GM23338 (cell line): ENCODE measurements at regions not wholly inside any gene's neighbourhood (a gene's known extent, or its start where the extent isn't known, plus 50 kb on each side); places are given as distances from the start of the nearest gene placed in this dataset.

Experiments
- ATAC-seq: fragments of 200-7000 bp; cut with Tn5 transposase; 3 replicates; pipeline ENCODE4 v1.9.1; 2020
- DNase-seq: peaks from one replicate; pipeline ENCODE4 v3.0.0-alpha.2; 2015; ENCODE audit warnings: low spot score
- H2AFZ ChIP-seq: fragments of 200-600 bp; sonication (generic); 2 replicates; pipeline ENCODE4 v1.8.0; 2016; ENCODE audit warnings: antibody characterized with exemption, mild to moderate bottlenecking, moderate library complexity
- H3F3A ChIP-seq: fragments of 200-600 bp; sonication (generic); replicated peaks from 2 replicates; pipeline ENCODE4 v1.8.0; 2017; ENCODE audit warnings: antibody characterized with exemption, mixed run types, low read depth
- H3K27ac ChIP-seq: fragments of 200-600 bp; sonication (generic); 2 replicates; pipeline ENCODE4 v1.6.1; 2016; ENCODE audit warnings: low read depth
- H3K27me3 ChIP-seq: fragments of 200-600 bp; sonication (generic); 2 replicates; pipeline ENCODE4 v1.8.0; 2016; ENCODE audit warnings: mild to moderate bottlenecking, mixed run types, moderate library complexity; ENCODE audit not compliant: insufficient read depth
- H3K36me3 ChIP-seq: fragments of 200-600 bp; sonication (generic); 2 replicates; pipeline ENCODE4 v1.8.0; 2016; ENCODE audit warnings: mild to moderate bottlenecking; ENCODE audit not compliant: insufficient read depth
- H3K4me1 ChIP-seq: fragments of 200-600 bp; sonication (generic); 2 replicates; pipeline ENCODE4 v1.8.0; 2016; ENCODE audit warnings: mild to moderate bottlenecking, moderate library complexity; ENCODE audit not compliant: insufficient read depth
- H3K4me2 ChIP-seq: fragments of 200-600 bp; sonication (generic); 2 replicates; pipeline ENCODE4 v1.7.1; 2017; ENCODE audit warnings: mixed run types
- H3K4me3 ChIP-seq: fragments of 200-600 bp; sonication (generic); 2 replicates; pipeline ENCODE4 v1.6.1; 2016; ENCODE audit warnings: mixed run types
- H3K79me2 ChIP-seq: fragments of 200-600 bp; sonication (generic); replicated peaks from 2 replicates; pipeline ENCODE4 v1.8.0; 2017; ENCODE audit warnings: mild to moderate bottlenecking; ENCODE audit not compliant: insufficient read depth
- H3K9me2 ChIP-seq: fragments of 200-600 bp; sonication (generic); 2 replicates; pipeline ENCODE4 v1.8.0; 2017; ENCODE audit not compliant: insufficient read depth
- H4K20me1 ChIP-seq: fragments of 200-600 bp; sonication (generic); replicated peaks from 2 replicates; pipeline ENCODE4 v1.8.0; 2017; ENCODE audit warnings: mild to moderate bottlenecking; ENCODE audit not compliant: insufficient read depth
- H3K27ac Mint-ChIP-seq: 2 replicates; pipeline ENCODE4 v1.8.0; 2020; ENCODE audit warnings: inconsistent platforms, mild to moderate bottlenecking, moderate library complexity, mixed read lengths
- H3K27me3 Mint-ChIP-seq: 3 replicates; pipeline ENCODE4 v1.8.0; 2022; ENCODE audit warnings: low read depth, mild to moderate bottlenecking, moderate library complexity, mixed read lengths, inconsistent platforms; ENCODE audit not compliant: insufficient read depth, poor library complexity
- H3K36me3 Mint-ChIP-seq: 3 replicates; pipeline ENCODE4 v1.8.0; 2021; ENCODE audit warnings: low read depth, mild to moderate bottlenecking, inconsistent platforms, moderate library complexity, mixed read lengths
- H3K4me1 Mint-ChIP-seq: 3 replicates; pipeline ENCODE4 v1.8.0; 2020; ENCODE audit warnings: mild to moderate bottlenecking, inconsistent platforms, mixed read lengths
- H3K4me3 Mint-ChIP-seq: 3 replicates; pipeline ENCODE4 v1.8.0; 2021; ENCODE audit warnings: moderate library complexity, mild to moderate bottlenecking, inconsistent platforms, mixed read lengths
- H3K9me3 Mint-ChIP-seq: 3 replicates; pipeline ENCODE4 v1.8.0; 2020; ENCODE audit warnings: moderate library complexity, mild to moderate bottlenecking, inconsistent platforms, mixed read lengths
- CREB1 ChIP-seq: fragments of 250-450 bp; sonication (Bioruptor Pico); IDR thresholded peaks from 2 replicates; pipeline ENCODE4 v1.5.0; 2020; ENCODE audit warnings: low read depth, mild to moderate bottlenecking, moderate library complexity
- CTCF ChIP-seq, 2 experiments: fragments of 200-600 bp in 1 of 2; sonication (generic) in 1 of 2; conservative IDR thresholded peaks; 2 replicates each; pipeline versions ENCODE4 v1.5.1 to v1.6.1; 2016 to 2017; ENCODE audit warnings: antibody characterized with exemption in 2 of 2, low read depth in 2 of 2, mild to moderate bottlenecking in 2 of 2, moderate library complexity in 1 of 2
- ETS1 ChIP-seq: IDR thresholded peaks from 2 replicates; pipeline ENCODE4 v1.6.1; 2016; ENCODE audit warnings: antibody characterized with exemption
- EZH2 ChIP-seq: fragments of 200-600 bp; sonication (generic); IDR thresholded peaks from one replicate; pipeline ENCODE4 v1.8.0; 2017; ENCODE audit warnings: antibody characterized with exemption, mild to moderate bottlenecking, low read depth; ENCODE audit not compliant: unreplicated experiment
- EZH2phosphoT487 ChIP-seq: fragments of 200-600 bp; sonication (generic); IDR thresholded peaks from one replicate; pipeline ENCODE4 v1.8.1; 2018; ENCODE audit warnings: antibody characterized with exemption; ENCODE audit not compliant: unreplicated experiment
- JUNB ChIP-seq: IDR thresholded peaks from one replicate; pipeline ENCODE4 v1.6.1; 2016; ENCODE audit warnings: antibody characterized with exemption; ENCODE audit not compliant: unreplicated experiment
- POLR2AphosphoS5 ChIP-seq: IDR thresholded peaks from 2 replicates; pipeline ENCODE4 v1.6.1; 2016; ENCODE audit warnings: antibody characterized with exemption, low read depth
- REST ChIP-seq: IDR thresholded peaks from one replicate; pipeline ENCODE4 v1.6.1; 2018; ENCODE audit warnings: antibody characterized with exemption; ENCODE audit not compliant: unreplicated experiment
- STAT1 ChIP-seq: IDR thresholded peaks from one replicate; pipeline ENCODE4 v1.6.1; 2016; ENCODE audit warnings: antibody characterized with exemption; ENCODE audit not compliant: unreplicated experiment
- ZNF114 ChIP-seq: fragments of 250-450 bp; sonication (Bioruptor Pico); IDR thresholded peaks from 2 replicates; pipeline ENCODE4 v1.5.0; 2020; ENCODE audit warnings: mild to moderate bottlenecking, moderate library complexity
- ZNF331 ChIP-seq: fragments of 250-450 bp; sonication (Bioruptor Pico); IDR thresholded peaks from 2 replicates; pipeline ENCODE4 v1.5.0; 2020; ENCODE audit warnings: low read depth, mild to moderate bottlenecking, moderate library complexity
- ZNF462 ChIP-seq: fragments of 250-450 bp; sonication (Bioruptor Pico); IDR thresholded peaks from 2 replicates; pipeline ENCODE4 v1.5.0; 2020; ENCODE audit warnings: mild to moderate bottlenecking, moderate library complexity

- 0 out of 2 replicates have a peak, but pooled peaks cover 2% of the 10 kb centered on the region for H3K36me3 ChIP-seq
- Mint-ChIP-seq H3K4me1 (no peaks in the 10 kb centered on the region), H3K9me3 (peaks cover 55% of the 10 kb centered on the region), H3K36me3 (peaks cover 48% of the 10 kb centered on the region), H3K4me3 (no peak overlapping the region), H3K27ac (no peak overlapping the region), H3K27me3 (peaks cover 3% of the 10 kb centered on the region)
- H3K27ac ChIP-seq = no peak overlapping the region
- H3K9me2 ChIP-seq = no peaks in the 10 kb centered on the region
- H2AFZ ChIP-seq = no peak overlapping the region
- no peak overlapping the region for H3K4me2 ChIP-seq
- H3K4me3 ChIP-seq = no peak overlapping the region
- H4K20me1 ChIP-seq = no peaks in the 10 kb centered on the region
- H3F3A ChIP-seq = no peaks in the 10 kb centered on the region
- H3K27me3 ChIP-seq = no peaks in the 10 kb centered on the region
- no peaks in the 10 kb centered on the region for H3K79me2 ChIP-seq
- no peaks in the 10 kb centered on the region for H3K4me1 ChIP-seq
- TF ChIP-seq CTCF (conservative IDR thresholded peaks at IDR 0.05; ENCODE audit: low read depth in 2 of 2) (no peak), STAT1 (no peak), ETS1 (no peak), CREB1 (CRISPR knock-in tag) (no peak), EZH2 (no peak), REST (no peak), POLR2AphosphoS5 (no peak), ZNF331 (no peak), ZNF114 (CRISPR knock-in tag) (no peak), JUNB (no peak), EZH2phosphoT487 (no peak), ZNF462 (CRISPR knock-in tag) (no peak)
- ATAC-seq (no peak), DNase-seq (no peak)
Observed at GRCh38 chr1:99507906-99508732, 137.8 kb upstream of the PALMD start.
